ENCODE measurements at regions not wholly inside any gene's neighbourhood (a gene's known extent, or its start where the extent isn't known, plus 50 kb on each side); places are given as distances from the start of the nearest gene placed in this dataset.
A peak's percentile ranks its signal among the peaks of the same experiment; 100 is the strongest.

DNA sequence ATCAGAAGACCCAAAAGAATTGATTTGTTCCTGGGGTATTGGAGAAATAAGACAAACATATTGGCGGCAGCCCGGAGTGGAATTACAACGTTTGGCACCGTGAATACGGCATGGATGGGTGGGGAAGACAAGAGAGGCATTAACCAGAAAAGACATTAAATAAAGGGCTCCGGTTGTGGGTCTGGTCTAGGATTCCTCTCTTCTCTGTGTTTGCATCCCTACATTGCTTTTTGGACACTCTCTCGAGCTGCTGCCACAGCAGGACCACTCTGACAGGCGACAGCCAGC, 138.7 kb upstream of the PALM2AKAP2 start:
- Histone ChIP-seq H3K36me3 (ENCODE audit: control insufficient read depth, insufficient read depth, low read length) (no peaks in the 10 kb centered on the region), H2BK20ac (ENCODE audit: low read depth, low read length) (no peak overlapping the region), H2AK5ac (ENCODE audit: low read depth, low read length) (no peak overlapping the region), H3K18ac (ENCODE audit: low read depth, low read length) (no peak overlapping the region), H3K56ac (ENCODE audit: extremely low read depth, insufficient read depth, low read length) (no peak overlapping the region), H3K4ac (ENCODE audit: low read depth, low read length) (no peak overlapping the region), H3K9me1 (ENCODE audit: insufficient read depth, low read length) (no peaks in the 10 kb centered on the region), H3K27ac (ENCODE audit: insufficient read depth, low read length) (no peak overlapping the region), H4K20me1 (ENCODE audit: insufficient read depth, low read length) (no peaks in the 10 kb centered on the region), H3K4me1 (ENCODE audit: control insufficient read depth, insufficient read depth, low read length) (peaks cover 3% of the 10 kb centered on the region; the same call in 1 of the 2 replicates), H3K9me3 (ENCODE audit: control insufficient read depth, insufficient read depth, low read length) (peaks cover under 1% of the 10 kb centered on the region; the same call in 1 of the 2 replicates), H2AFZ (replicated peaks; ENCODE audit: low read length, poor library complexity) (peak overlapping the region; percentile 85), H3K27me3 (ENCODE audit: control insufficient read depth, insufficient read depth, low read length) (peaks cover 63% of the 10 kb centered on the region), H2BK5ac (ENCODE audit: low read depth, low read length, poor library complexity, severe bottlenecking) (no peak overlapping the region), H4K5ac (ENCODE audit: low read depth, low read length) (no peak overlapping the region), H3K79me1 (ENCODE audit: low read depth in 1 of 2, low read length in 2 of 2) (no peaks in the 10 kb centered on the region), H2BK120ac (ENCODE audit: low read depth, low read length) (no peak overlapping the region), H3K4me2 (ENCODE audit: low read depth, low read length) (no peak overlapping the region; the same call in 1 of the 2 replicates), H3K23ac (ENCODE audit: low read depth, low read length) (0 out of 2 replicates have a peak overlapping the region, but pooled peaks have one; percentile 27), H2AK9ac (replicated peaks; ENCODE audit: low read depth, low read length, poor library complexity) (no peak overlapping the region), H4K8ac (ENCODE audit: low read depth in 2 of 2, low read length in 2 of 2) (no peak overlapping the region), H3K14ac (replicated peaks; ENCODE audit: low read depth, low read length) (no peak overlapping the region), H4K91ac (ENCODE audit: insufficient read depth, low read depth, low read length) (no peak overlapping the region), H3K9ac (ENCODE audit: low read depth, low read length) (no peak overlapping the region), H3K4me3 (ENCODE audit: insufficient read depth, low read depth, low read length) (no peak overlapping the region), H2BK15ac (ENCODE audit: low read depth, low read length) (no peak overlapping the region)
- intact Hi-C loops (cut with micrococcal nuclease) = no loop called here
- no peak for TF ChIP-seq NFE2L2 (IDR thresholded peaks at IDR 0.05; ENCODE audit: low read depth, low read length)
- no peak for TF ChIP-seq POLR2A (IDR thresholded peaks at IDR 0.05; ENCODE audit: low read depth, low read length)
- TF ChIP-seq RCOR1 (IDR thresholded peaks at IDR 0.05; ENCODE audit: insufficient replicate concordance, low read length) = no peak
- TF ChIP-seq, protein P1, sequence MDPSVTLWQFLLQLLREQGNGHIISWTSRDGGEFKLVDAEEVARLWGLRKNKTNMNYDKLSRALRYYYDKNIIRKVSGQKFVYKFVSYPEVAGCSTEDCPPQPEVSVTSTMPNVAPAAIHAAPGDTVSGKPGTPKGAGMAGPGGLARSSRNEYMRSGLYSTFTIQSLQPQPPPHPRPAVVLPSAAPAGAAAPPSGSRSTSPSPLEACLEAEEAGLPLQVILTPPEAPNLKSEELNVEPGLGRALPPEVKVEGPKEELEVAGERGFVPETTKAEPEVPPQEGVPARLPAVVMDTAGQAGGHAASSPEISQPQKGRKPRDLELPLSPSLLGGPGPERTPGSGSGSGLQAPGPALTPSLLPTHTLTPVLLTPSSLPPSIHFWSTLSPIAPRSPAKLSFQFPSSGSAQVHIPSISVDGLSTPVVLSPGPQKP (IDR thresholded peaks at IDR 0.05; ENCODE audit: borderline replicate concordance, low read depth, low read length) = no peak
- TF ChIP-seq CEBPB (IDR thresholded peaks at IDR 0.05; ENCODE audit: low read depth, low read length) = no peak
- TF ChIP-seq, protein P2, sequence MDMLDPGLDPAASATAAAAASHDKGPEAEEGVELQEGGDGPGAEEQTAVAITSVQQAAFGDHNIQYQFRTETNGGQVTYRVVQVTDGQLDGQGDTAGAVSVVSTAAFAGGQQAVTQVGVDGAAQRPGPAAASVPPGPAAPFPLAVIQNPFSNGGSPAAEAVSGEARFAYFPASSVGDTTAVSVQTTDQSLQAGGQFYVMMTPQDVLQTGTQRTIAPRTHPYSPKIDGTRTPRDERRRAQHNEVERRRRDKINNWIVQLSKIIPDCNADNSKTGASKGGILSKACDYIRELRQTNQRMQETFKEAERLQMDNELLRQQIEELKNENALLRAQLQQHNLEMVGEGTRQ (IDR thresholded peaks at IDR 0.05; ENCODE audit: low read depth, low read length) = no peak
- no peak for TF ChIP-seq RFX5 (IDR thresholded peaks at IDR 0.05; ENCODE audit: low read depth, low read length)
- no peak for TF ChIP-seq MXI1 (IDR thresholded peaks at IDR 0.05; ENCODE audit: borderline replicate concordance, low read depth, low read length)
- no peak for TF ChIP-seq BHLHE40 (IDR thresholded peaks at IDR 0.05; ENCODE audit: low read depth, low read length)
- in situ Hi-C loops (cut with MboI; ENCODE audit: low sequenced_read_pairs) = no loop called here
- ATAC-seq (ENCODE audit: low read depth) = no peak
- DNase-seq = no peak
- ChIA-PET CTCF (no interaction called here), POLR2A (ENCODE audit: unreplicated experiment) (no interaction called here)
- whole genome bisulfite sequencing, 2 experiments (ENCODE audit: extremely low coverage in 2 of 2, insufficient read length in 1 of 2) = 21% methylated on average over 7 of the region's 8 CpGs; no CpG with 5 or more reads in 1 of the 2 experiments
- no TSS peak for BruUV-seq (replicated peaks)
- dilution Hi-C loops (cut with HindIII; ENCODE audit: low sequenced_read_pairs, unreplicated experiment) = no loop called here

All from IMR-90 (cell line).